MCF 10A (cell line): ENCODE measurements at regions not wholly inside any gene's neighbourhood (a gene's known extent, or its start where the extent isn't known, plus 50 kb on each side); places are given as distances from the start of the nearest gene placed in this dataset.

Experiments
- BruUV-seq: library from RNA; stranded (reverse); fragments of 400-500 nt; replicated peaks from 2 replicates; lab custom pipeline; 2021; lab: Mats Ljungman, UMichigan
- CTCF ChIA-PET: fragments of 300-600 bp; sonication (Branson Sonifier 250); formaldehyde crosslinking; extraction: SDS; loops from one replicate; lab custom pipeline; 2021; ENCODE audit warnings: antibody characterized with exemption, inconsistent platforms; lab: Yijun Ruan, JAX
- POLR2A ChIA-PET: fragments of 300-600, 350-650 bp; sonication (Branson Sonifier 250); formaldehyde crosslinking; extraction: SDS; loops from one replicate; lab custom pipeline; 2020; ENCODE audit warnings: antibody characterized with exemption, inconsistent platforms; lab: Yijun Ruan, JAX
- DNase-seq: peaks from one replicate; pipeline ENCODE4 v3.0.0-alpha.2; 2018; ENCODE audit not compliant: unreplicated experiment
- H3K27ac Mint-ChIP-seq: one replicate; pipeline ENCODE4 v1.8.0; 2022; ENCODE audit warnings: mild to moderate bottlenecking, low read depth, mixed read lengths; ENCODE audit not compliant: unreplicated experiment
- H3K27me3 Mint-ChIP-seq: one replicate; pipeline ENCODE4 v1.8.0; 2022; ENCODE audit warnings: mixed read lengths; ENCODE audit not compliant: insufficient read depth, unreplicated experiment
- H3K36me3 Mint-ChIP-seq: one replicate; pipeline ENCODE4 v1.8.0; 2022; ENCODE audit warnings: mild to moderate bottlenecking, moderate library complexity, mixed read lengths; ENCODE audit not compliant: insufficient read depth, unreplicated experiment
- H3K4me1 Mint-ChIP-seq: one replicate; pipeline ENCODE4 v1.8.0; 2022; ENCODE audit warnings: mixed read lengths; ENCODE audit not compliant: insufficient read depth, unreplicated experiment
- H3K4me3 Mint-ChIP-seq: one replicate; pipeline ENCODE4 v1.8.0; 2022; ENCODE audit warnings: mild to moderate bottlenecking, moderate library complexity, mixed read lengths; ENCODE audit not compliant: unreplicated experiment
- H3K9me3 Mint-ChIP-seq: one replicate; pipeline ENCODE4 v1.8.0; 2022; ENCODE audit warnings: mixed read lengths; ENCODE audit not compliant: unreplicated experiment
- intact Hi-C: fragments of 100-400 bp; cut with micrococcal nuclease; formaldehyde crosslinking; loops from 2 replicates; pipeline ENCODE4 v1.14.1; 2022
- TF ChIP-seq, protein P1 (sequence below): fragments of 200-600 bp; IDR thresholded peaks from one replicate; pipeline ENCODE4 v1.8.0; 2022; ENCODE audit warnings: antibody characterized with exemption, mild to moderate bottlenecking; ENCODE audit not compliant: unreplicated experiment

GRCh38 chr1:187074445-187075048, 245.8 kb downstream of the PLA2G4A start:
- Mint-ChIP-seq H3K4me3 (no peak overlapping the region), H3K27me3 (no peaks in the 10 kb centered on the region), H3K27ac (no peak overlapping the region), H3K36me3 (no peaks in the 10 kb centered on the region), H3K4me1 (no peaks in the 10 kb centered on the region), H3K9me3 (no peaks in the 10 kb centered on the region)
- intact Hi-C loops, result no loop called here
- TF ChIP-seq, protein P1, sequence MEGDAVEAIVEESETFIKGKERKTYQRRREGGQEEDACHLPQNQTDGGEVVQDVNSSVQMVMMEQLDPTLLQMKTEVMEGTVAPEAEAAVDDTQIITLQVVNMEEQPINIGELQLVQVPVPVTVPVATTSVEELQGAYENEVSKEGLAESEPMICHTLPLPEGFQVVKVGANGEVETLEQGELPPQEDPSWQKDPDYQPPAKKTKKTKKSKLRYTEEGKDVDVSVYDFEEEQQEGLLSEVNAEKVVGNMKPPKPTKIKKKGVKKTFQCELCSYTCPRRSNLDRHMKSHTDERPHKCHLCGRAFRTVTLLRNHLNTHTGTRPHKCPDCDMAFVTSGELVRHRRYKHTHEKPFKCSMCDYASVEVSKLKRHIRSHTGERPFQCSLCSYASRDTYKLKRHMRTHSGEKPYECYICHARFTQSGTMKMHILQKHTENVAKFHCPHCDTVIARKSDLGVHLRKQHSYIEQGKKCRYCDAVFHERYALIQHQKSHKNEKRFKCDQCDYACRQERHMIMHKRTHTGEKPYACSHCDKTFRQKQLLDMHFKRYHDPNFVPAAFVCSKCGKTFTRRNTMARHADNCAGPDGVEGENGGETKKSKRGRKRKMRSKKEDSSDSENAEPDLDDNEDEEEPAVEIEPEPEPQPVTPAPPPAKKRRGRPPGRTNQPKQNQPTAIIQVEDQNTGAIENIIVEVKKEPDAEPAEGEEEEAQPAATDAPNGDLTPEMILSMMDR, result no peak
- ChIA-PET CTCF (interaction anchor here (0.6 kb wide), 1 partner anchor 854 kb away, joined by 4 read pairs; no protein-coding TSS in a partner anchor), POLR2A (no interaction called here)
- no peak for DNase-seq
- BruUV-seq, result no TSS peak

DNA sequence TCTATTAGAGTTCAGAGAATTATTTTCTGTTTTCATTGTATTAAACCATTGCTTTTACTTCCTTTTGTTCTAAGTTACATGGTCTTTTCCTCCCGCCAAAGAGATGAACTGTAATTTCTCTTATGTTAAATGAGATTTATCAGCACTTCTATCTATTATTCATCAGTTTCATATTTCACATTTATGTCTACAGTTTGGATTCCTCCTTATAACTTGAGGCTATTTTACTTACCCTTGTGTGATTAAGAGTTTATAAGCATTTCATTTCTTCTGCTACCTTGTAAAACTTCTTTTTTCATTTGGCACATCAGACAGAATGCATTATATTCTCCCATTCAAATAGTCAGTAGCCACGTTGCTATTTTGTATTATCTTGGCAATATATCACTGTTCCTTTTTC, 248.2 kb downstream of the PLA2G4A start:
- Mint-ChIP-seq H3K4me3 (no peak overlapping the region), H3K27ac (no peak overlapping the region), H3K9me3 (no peaks in the 10 kb centered on the region), H3K27me3 (no peaks in the 10 kb centered on the region), H3K36me3 (no peaks in the 10 kb centered on the region), H3K4me1 (no peaks in the 10 kb centered on the region)
- TF ChIP-seq, protein P1, result no peak
- POLR2A ChIA-PET, result no interaction called here
- no peak for DNase-seq
- CTCF ChIA-PET, result no interaction called here
- no TSS peak for BruUV-seq
- intact Hi-C loops, result no loop called here

DNA sequence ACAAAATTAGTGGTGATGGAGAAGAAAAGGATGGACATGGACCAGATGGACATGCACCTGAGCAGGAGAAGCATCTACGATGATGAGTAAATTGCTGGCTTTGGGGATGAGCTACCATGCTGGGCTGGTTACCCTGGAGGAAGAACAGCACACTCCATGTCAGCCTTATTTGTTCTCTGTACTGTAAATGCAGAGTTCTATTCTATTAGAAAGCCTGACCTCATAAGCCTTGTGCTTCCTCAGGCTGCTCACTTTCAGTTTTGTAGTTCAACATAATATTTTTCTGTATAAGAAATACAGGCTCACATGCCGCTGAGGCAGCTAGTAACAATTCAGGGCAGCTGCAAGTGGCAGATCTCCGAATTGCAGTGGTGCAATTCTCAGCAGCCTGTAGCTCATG, 249.6 kb downstream of the PLA2G4A start:
- Mint-ChIP-seq H3K36me3 (no peaks in the 10 kb centered on the region), H3K9me3 (no peaks in the 10 kb centered on the region), H3K4me1 (no peaks in the 10 kb centered on the region), H3K27ac (no peak overlapping the region), H3K27me3 (no peaks in the 10 kb centered on the region), H3K4me3 (no peak overlapping the region)
- ChIA-PET CTCF (interaction anchor here (0.5 to 1.2 kb wide), 3 partner anchors 9 to 448 kb away, joined by 3 read pairs; no protein-coding TSS in a partner anchor), POLR2A (no interaction called here)
- DNase-seq, result no peak
- no TSS peak for BruUV-seq
- TF ChIP-seq, protein P1, result no peak
- intact Hi-C loops, result no loop called here

GRCh38 chr1:187078916-187079315, 250.2 kb downstream of the PLA2G4A start:
- TF ChIP-seq, protein P1, result no peak
- CTCF ChIA-PET, result interaction anchor here (0.5 to 1.2 kb wide), 3 partner anchors 9 to 449 kb away, joined by 3 read pairs; no protein-coding TSS in a partner anchor
- no TSS peak for BruUV-seq
- Mint-ChIP-seq H3K9me3 (no peaks in the 10 kb centered on the region), H3K4me1 (no peaks in the 10 kb centered on the region), H3K27me3 (no peaks in the 10 kb centered on the region), H3K4me3 (no peak overlapping the region), H3K36me3 (no peaks in the 10 kb centered on the region), H3K27ac (no peak overlapping the region)
- intact Hi-C loops, result no loop called here
- POLR2A ChIA-PET, result no interaction called here
- DNase-seq, result no peak
